ENCODE measurements at regions not wholly inside any gene's neighbourhood (a gene's known extent, or its start where the extent isn't known, plus 50 kb on each side); places are given as distances from the start of the nearest gene placed in this dataset.

GRCh38 chr1:163406772-163407171 lies 85.0 kb downstream of the NUF2 start:
- no peak for DNase-seq

GRCh38 chr1:163408262-163408661 lies 86.5 kb downstream of the NUF2 start:
- DNase-seq = no peak

- peak; percentile 26 for DNase-seq
Observed at GRCh38 chr1:163410073-163410999, 88.6 kb downstream of the NUF2 start.

GRCh38 chr1:163412221-163412620 lies 90.5 kb downstream of the NUF2 start:
- no peak for DNase-seq

GRCh38 chr1:163414778-163415177 lies 93.0 kb downstream of the NUF2 start:
- no peak for DNase-seq

- DNase-seq = no peak
Observed at GRCh38 chr1:163421701-163422100, 99.9 kb downstream of the NUF2 start.

GRCh38 chr1:163422738-163423404 lies 101.1 kb downstream of the NUF2 start:
- DNase-seq = no peak

- no peak for DNase-seq
Observed at GRCh38 chr1:163426505-163427251, 104.9 kb downstream of the NUF2 start.

- DNase-seq = no peak
Observed at GRCh38 chr1:163427279-163427678, 105.5 kb downstream of the NUF2 start.

- no peak for DNase-seq
Observed at GRCh38 chr1:163436140-163436812, 114.5 kb downstream of the NUF2 start.

GRCh38 chr1:163439471-163439870 lies 117.7 kb downstream of the NUF2 start:
- DNase-seq = no peak

- no peak for DNase-seq
Observed at GRCh38 chr1:163440090-163440489, 118.3 kb downstream of the NUF2 start.

GRCh38 chr1:163442231-163442879 lies 120.6 kb downstream of the NUF2 start:
- no peak for DNase-seq

GRCh38 chr1:163442895-163443294 lies 121.1 kb downstream of the NUF2 start:
- no peak for DNase-seq

GRCh38 chr1:163443863-163444262 lies 122.1 kb downstream of the NUF2 start:
- no peak for DNase-seq

GRCh38 chr1:163444665-163445064 lies 122.9 kb downstream of the NUF2 start:
- no peak for DNase-seq

GRCh38 chr1:163450986-163451385 lies 129.2 kb downstream of the NUF2 start:
- DNase-seq = no peak

- DNase-seq = no peak
Observed at GRCh38 chr1:163459539-163459938, 137.8 kb downstream of the NUF2 start.

- DNase-seq = no peak
Observed at GRCh38 chr1:163467289-163467688, 145.5 kb downstream of the NUF2 start.

GRCh38 chr1:163471779-163472650 lies 150.3 kb downstream of the NUF2 start:
- DNase-seq = no peak

- no peak for DNase-seq
Observed at GRCh38 chr1:163472651-163473248, 151.0 kb downstream of the NUF2 start.

Measured in CD4-positive, alpha-beta T cell treated with Interleukin-12 subunit alpha and Interleukin-12 subunit beta, for 1 hour (primary cell).